ENCODE measurements at regions not wholly inside any gene's neighbourhood (a gene's known extent, or its start where the extent isn't known, plus 50 kb on each side); places are given as distances from the start of the nearest gene placed in this dataset.

- Histone ChIP-seq H3K27ac (no peak overlapping the region), H3K27me3 (no peaks in the 10 kb centered on the region), H3K9me3 (peaks cover 0 to 6% (median 0%) of the 10 kb centered on the region in 11 donors), H3K4me3 (no peak overlapping the region), H3K36me3 (no peaks in the 10 kb centered on the region), H3K4me1 (no peaks in the 10 kb centered on the region)
- 71 to 74% methylated on average over 4 of the region's 4 CpGs for WGBS, 2 donors
- TF ChIP-seq CTCF (IDR thresholded peaks at IDR 0.05), result no peak
- intact Hi-C loops (cut with DNase I), result no loop called here
- DNase-seq (no peak), ATAC-seq (no peak)
Measured at GRCh38 chr3:95939235-95939809, 875.1 kb upstream of the EPHA6 start.

DNA sequence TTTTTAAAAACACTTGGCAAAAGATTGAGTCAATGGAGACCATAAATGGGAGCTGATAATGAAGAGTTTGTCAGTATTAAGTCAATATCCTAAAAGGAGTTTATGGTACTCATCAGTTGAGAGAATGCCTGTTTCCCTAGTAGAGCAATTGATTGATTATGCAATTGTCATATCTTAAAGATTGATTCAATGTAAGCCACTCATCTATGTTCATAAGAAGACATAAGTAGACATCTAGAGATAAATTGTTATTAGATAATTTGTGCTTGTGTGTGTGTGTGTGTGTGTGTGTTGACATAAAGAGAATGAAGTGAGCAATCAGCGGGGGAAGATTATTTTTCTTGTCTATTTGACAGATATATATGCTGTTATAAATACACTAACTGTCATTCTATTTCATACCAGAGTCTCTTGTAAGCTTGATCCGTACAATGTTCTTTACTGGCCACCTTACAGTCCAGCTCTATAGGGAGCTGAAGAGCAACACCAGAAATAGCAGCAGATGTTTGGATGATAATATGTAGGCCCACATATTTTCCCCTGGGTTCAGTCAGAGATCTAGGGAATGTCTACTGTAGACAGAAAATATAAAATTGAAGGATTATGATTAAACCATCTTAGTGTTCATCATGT, 848.6 kb upstream of the EPHA6 start:
- no peaks in the 10 kb centered on the region for H3K9me3 ChIP-seq
- no peak for ATAC-seq
- H3K36me3 ChIP-seq, result no peaks in the 10 kb centered on the region
- H3K4me3 ChIP-seq, result no peak overlapping the region
- no peaks in the 10 kb centered on the region for H3K27me3 ChIP-seq
- WGBS, 2 donors, result 69 to 74% methylated on average over 2 of the region's 2 CpGs
- H3K4me1 ChIP-seq, result no peaks in the 10 kb centered on the region
- intact Hi-C loops (cut with DNase I), result no loop called here
- TF ChIP-seq CTCF (IDR thresholded peaks at IDR 0.05), result no peak
- DNase-seq, result no peak
- no peak overlapping the region for H3K27ac ChIP-seq

DNA sequence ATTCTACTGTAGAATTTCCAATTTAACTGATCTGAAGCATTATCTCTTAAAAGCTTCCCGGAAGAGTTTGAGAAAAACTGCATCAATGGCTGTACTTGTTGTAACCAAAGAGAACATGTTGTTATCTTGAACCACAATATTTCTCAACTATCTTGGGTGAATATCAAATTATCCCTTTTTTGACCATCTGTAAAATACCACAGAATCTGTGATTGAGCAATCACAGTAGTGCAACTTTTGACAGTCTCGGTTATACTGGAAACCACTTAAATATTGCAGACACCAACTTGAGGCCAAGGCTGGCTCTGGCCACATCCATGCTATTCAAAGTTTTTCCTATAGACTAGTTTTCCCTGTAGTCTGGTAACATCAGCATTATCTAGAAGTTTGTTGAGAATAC, 842.8 kb upstream of the EPHA6 start:
- peak in 2 of 8 donors; percentile 56 to 88 for ATAC-seq
- 75 to 84% methylated on average over 2 of the region's 2 CpGs for WGBS, 2 donors
- H3K9me3 ChIP-seq, result peaks cover 0 to 5% (median 0%) of the 10 kb centered on the region in 11 donors

GRCh38 chr3:95994338-95994737, 820.1 kb upstream of the EPHA6 start:
- H3K27ac ChIP-seq, result no peak overlapping the region
- TF ChIP-seq CTCF (IDR thresholded peaks at IDR 0.05), result no peak
- no peaks in the 10 kb centered on the region for H3K36me3 ChIP-seq
- no peak for ATAC-seq
- H3K4me1 ChIP-seq, result no peaks in the 10 kb centered on the region
- H3K9me3 ChIP-seq, result peaks cover 0 to 14% (median 0%) of the 10 kb centered on the region in 11 donors
- DNase-seq, result no peak
- intact Hi-C loops (cut with DNase I), result no loop called here
- no peak overlapping the region for H3K4me3 ChIP-seq
- WGBS, 2 donors, result 79 to 83% methylated on average over 4 of the region's 4 CpGs
- H3K27me3 ChIP-seq, result no peaks in the 10 kb centered on the region

More for the DNA sequence above, 842.8 kb upstream of the EPHA6 start:
- no peak for DNase-seq
- Histone ChIP-seq H3K27me3 (no peaks in the 10 kb centered on the region), H3K4me3 (no peak overlapping the region), H3K27ac (peak overlapping the region in 1 of 10 donors; percentile 46), H3K4me1 (no peaks in the 10 kb centered on the region), H3K36me3 (no peaks in the 10 kb centered on the region)
- intact Hi-C loops (cut with DNase I), result no loop called here
- TF ChIP-seq CTCF (IDR thresholded peaks at IDR 0.05), result no peak

Data from heart right ventricle (tissue), 16 donors.